Fibroblast of mammary gland (primary cell): ENCODE measurements at regions not wholly inside any gene's neighbourhood (a gene's known extent, or its start where the extent isn't known, plus 50 kb on each side); places are given as distances from the start of the nearest gene placed in this dataset.

ENCODE experiments used
- DNase-seq: peaks from one replicate; pipeline ENCODE4 v3.0.0-alpha.2; 2010; ENCODE audit warnings: low read depth
- H3K4me3 ChIP-seq: 2 replicates; pipeline ENCODE4 v1.5.1; 2011; ENCODE audit warnings: low read depth, mild to moderate bottlenecking, low read length, moderate library complexity; ENCODE audit not compliant: control insufficient read depth
- CTCF ChIP-seq: conservative IDR thresholded peaks from 2 replicates; pipeline ENCODE4 v1.5.1; 2011; ENCODE audit warnings: low read depth, low read length, inconsistent platforms; ENCODE audit not compliant: control insufficient read depth, insufficient read depth

GRCh38 chr5:171712616-171713015 lies 73.0 kb upstream of the SMIM23 start:
- no peak overlapping the region for H3K4me3 ChIP-seq
- TF ChIP-seq CTCF: no peak
- DNase-seq: no peak

DNA sequence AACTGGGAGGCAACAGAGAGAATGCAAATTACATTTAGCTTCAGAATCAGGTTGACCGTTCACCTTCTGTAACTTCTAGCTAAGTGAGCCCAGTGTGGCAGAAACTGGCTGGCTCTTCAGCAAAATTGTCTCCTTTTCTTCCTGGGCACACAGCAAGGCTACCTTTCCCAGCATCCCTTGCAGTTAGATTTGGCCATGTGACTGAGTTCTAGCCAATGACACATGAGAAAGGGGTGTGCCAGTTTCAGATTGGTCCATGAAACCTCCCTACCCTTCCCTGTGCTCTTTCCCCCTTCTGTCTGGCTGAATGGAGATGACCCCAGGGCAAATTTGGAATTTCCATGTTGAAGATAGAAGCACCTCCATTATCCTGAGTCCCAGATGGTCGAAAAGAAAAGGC lies 72.5 kb upstream of the SMIM23 start:
- H3K4me3 ChIP-seq: no peak overlapping the region
- no peak for TF ChIP-seq CTCF
- no peak for DNase-seq

DNA sequence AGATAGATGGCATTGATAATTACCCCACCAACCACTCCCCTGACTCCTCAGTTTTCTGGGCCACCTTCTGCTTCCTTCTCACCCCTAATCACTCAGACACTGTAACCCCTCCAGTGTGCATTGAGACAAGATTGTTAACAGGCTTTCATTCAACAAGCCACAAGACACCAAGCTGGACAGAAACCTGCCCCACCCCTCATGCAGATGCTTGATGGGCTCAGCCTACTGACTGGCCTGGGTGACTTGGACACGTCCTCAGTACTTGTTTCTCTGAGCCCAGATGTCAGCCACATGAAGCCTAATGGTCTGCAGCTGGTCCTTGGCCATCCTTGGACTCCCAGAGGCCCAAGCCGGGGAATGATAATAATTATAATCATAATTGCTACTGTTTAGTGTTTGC lies 71.4 kb upstream of the SMIM23 start:
- no peak for DNase-seq
- H3K4me3 ChIP-seq: no peak overlapping the region
- no peak for TF ChIP-seq CTCF

- no peak overlapping the region for H3K4me3 ChIP-seq
- no peak for DNase-seq
- no peak for TF ChIP-seq CTCF
Observed at GRCh38 chr5:171714851-171715250, 70.8 kb upstream of the SMIM23 start.

DNA sequence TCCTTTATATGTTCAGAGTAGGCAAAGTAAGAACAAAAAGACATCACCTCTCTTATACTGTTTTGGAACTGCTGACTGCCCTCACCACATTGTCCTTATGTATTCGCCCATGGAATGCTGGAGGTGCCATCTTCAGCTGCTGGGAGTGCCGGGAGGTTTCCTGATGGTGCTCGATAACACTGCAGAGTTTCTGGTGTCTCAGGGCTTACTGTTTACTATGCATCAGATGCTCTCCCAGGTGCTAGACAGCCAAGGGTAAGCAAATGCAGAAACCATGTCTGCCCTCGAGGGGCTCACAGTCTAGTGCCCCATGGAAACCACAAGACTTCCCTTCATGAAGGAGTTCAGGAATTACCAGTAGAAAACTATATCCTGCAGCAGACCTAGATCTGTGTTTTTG lies 70.1 kb upstream of the SMIM23 start:
- TF ChIP-seq CTCF: no peak
- no peak for DNase-seq
- no peak overlapping the region for H3K4me3 ChIP-seq

GRCh38 chr5:171720086-171720485 lies 65.5 kb upstream of the SMIM23 start:
- no peak for DNase-seq
- no peak overlapping the region for H3K4me3 ChIP-seq
- no peak for TF ChIP-seq CTCF

DNA sequence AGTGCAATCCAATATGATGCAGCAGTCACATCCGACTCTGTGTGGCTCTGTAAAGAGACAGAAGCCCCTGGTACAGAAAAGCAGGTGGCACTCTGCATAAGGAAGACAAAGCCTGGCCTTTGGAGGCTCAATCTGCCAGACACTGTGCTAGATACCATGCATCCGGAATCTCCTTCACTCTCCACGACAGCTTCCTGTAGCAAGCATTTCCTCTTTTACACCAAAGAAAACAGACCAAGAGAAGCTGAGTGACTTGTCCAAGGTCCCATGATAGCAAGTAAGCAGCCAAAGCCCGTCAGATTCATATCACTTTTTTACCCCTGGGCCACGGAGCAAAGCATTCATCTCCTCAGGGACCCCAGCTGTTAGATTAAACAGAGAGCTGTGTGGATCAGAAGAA lies 64.2 kb upstream of the SMIM23 start:
- DNase-seq: no peak
- no peak overlapping the region for H3K4me3 ChIP-seq
- no peak for TF ChIP-seq CTCF
